Lung (tissue), 11 donors: ENCODE measurements at regions not wholly inside any gene's neighbourhood (a gene's known extent, or its start where the extent isn't known, plus 50 kb on each side); places are given as distances from the start of the nearest gene placed in this dataset.

Experiments used
- ATAC-seq: fragments of 200-7000 bp; cut with Tn5 transposase; one replicate; pipeline ENCODE4 v1.9.1; 2020; ENCODE audit warnings: moderate number of reproducible peaks; ENCODE audit not compliant: insufficient read depth, low FRiP score
- DNase-seq, 3 donors: peaks; one replicate each; pipeline ENCODE4 v3.0.0-alpha.2; 2013 to 2017
- H3K27ac ChIP-seq, 2 donors: one replicate each; pipeline ENCODE4 v1.5.1; 2013; ENCODE audit warnings: mild to moderate bottlenecking in 2 of 2, moderate library complexity in 2 of 2, control low read depth in 1 of 2, inconsistent platforms in 1 of 2, low read depth in 1 of 2, low read length in 1 of 2
- H3K27me3 ChIP-seq, 3 donors: one replicate each; pipeline ENCODE4 v1.5.1; 2013; ENCODE audit warnings: low read length in 2 of 3; ENCODE audit not compliant: control insufficient read depth in 3 of 3, insufficient read depth in 3 of 3
- H3K36me3 ChIP-seq, 4 donors: one replicate each; pipeline ENCODE4 v1.5.1; 2013; ENCODE audit warnings: low read length in 4 of 4, mild to moderate bottlenecking in 1 of 4, moderate library complexity in 1 of 4; ENCODE audit not compliant: control insufficient read depth in 4 of 4, insufficient read depth in 4 of 4
- H3K4me1 ChIP-seq, 5 donors: one replicate each; pipeline ENCODE4 v1.5.1; 2013; ENCODE audit warnings: low read length in 5 of 5, mild to moderate bottlenecking in 2 of 5, moderate library complexity in 1 of 5; ENCODE audit not compliant: control insufficient read depth in 5 of 5, insufficient read depth in 5 of 5
- H3K4me3 ChIP-seq: one replicate; pipeline ENCODE4 v1.5.1; 2013; ENCODE audit warnings: mild to moderate bottlenecking, control low read depth, moderate library complexity
- H3K9ac ChIP-seq, 2 donors: one replicate each; pipeline ENCODE4 v1.5.1; 2013; ENCODE audit warnings: low read length in 2 of 2, control low read depth in 1 of 2; ENCODE audit not compliant: insufficient read depth in 1 of 2
- H3K9me3 ChIP-seq, 4 donors: one replicate each; pipeline ENCODE4 v1.5.1; 2013; ENCODE audit warnings: low read length in 3 of 4, mild to moderate bottlenecking in 1 of 4, moderate library complexity in 1 of 4; ENCODE audit not compliant: control insufficient read depth in 4 of 4, insufficient read depth in 3 of 4
- WGBS, 2 donors: extraction: QIAGEN DNeasy Blood & Tissue Kit; methylation state at CpG; one replicate each; pipeline ENCODE4 v1.1.7; 2013; 5-methylcytosine and 5-hydroxymethylcytosine counted together
- TF ChIP-seq, protein P1 (sequence below): IDR thresholded peaks from 2 replicates; pipeline ENCODE4 v1.5.1; 2012; ENCODE audit warnings: mild to moderate bottlenecking; ENCODE audit errors: control extremely low read depth, extremely low read depth
- donor health status: control.
- donor health status: control.
- donor health status: Bipolar disorder and iron deficiency.
- donor health status: healthy.
- donor health status: DM: yes; HTN: yes; CAD: no.

DNA sequence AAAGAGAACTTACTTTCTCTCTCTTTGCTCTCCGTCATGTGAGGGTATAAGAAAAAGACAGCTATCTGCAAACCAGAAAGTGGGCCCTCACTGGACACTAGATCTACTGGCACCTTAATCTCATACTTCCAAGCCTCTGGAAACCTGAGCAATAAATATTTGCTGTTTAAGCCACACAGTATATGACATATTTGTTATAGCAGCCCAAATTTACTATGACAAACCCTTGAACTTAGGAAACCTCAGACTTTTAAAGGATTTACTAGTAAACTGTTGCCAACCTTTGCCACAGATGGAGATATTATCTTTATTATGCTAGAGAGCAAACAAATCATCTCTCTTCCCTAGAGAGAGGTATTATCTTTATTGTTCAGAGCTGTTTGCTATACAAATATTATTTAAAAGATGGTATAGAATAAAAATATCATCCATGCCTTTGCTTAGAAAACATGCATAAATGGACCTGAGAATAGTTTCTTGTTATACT lies 1446.1 kb downstream of the SLITRK1 start:
- no peak for ATAC-seq
- Histone ChIP-seq H3K9ac (no peak overlapping the region), H3K27ac (no peak overlapping the region), H3K27me3 (no peaks in the 10 kb centered on the region), H3K36me3 (no peaks in the 10 kb centered on the region), H3K9me3 (peaks cover 0 to 8% (median 3%) of the 10 kb centered on the region in 4 donors), H3K4me3 (no peak overlapping the region), H3K4me1 (no peaks in the 10 kb centered on the region)
- no peak for DNase-seq
- TF ChIP-seq, protein P1, sequence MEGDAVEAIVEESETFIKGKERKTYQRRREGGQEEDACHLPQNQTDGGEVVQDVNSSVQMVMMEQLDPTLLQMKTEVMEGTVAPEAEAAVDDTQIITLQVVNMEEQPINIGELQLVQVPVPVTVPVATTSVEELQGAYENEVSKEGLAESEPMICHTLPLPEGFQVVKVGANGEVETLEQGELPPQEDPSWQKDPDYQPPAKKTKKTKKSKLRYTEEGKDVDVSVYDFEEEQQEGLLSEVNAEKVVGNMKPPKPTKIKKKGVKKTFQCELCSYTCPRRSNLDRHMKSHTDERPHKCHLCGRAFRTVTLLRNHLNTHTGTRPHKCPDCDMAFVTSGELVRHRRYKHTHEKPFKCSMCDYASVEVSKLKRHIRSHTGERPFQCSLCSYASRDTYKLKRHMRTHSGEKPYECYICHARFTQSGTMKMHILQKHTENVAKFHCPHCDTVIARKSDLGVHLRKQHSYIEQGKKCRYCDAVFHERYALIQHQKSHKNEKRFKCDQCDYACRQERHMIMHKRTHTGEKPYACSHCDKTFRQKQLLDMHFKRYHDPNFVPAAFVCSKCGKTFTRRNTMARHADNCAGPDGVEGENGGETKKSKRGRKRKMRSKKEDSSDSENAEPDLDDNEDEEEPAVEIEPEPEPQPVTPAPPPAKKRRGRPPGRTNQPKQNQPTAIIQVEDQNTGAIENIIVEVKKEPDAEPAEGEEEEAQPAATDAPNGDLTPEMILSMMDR: no peak
- 91 to 93% methylated on average over 1 of the region's 1 CpG for WGBS, 2 donors

DNA sequence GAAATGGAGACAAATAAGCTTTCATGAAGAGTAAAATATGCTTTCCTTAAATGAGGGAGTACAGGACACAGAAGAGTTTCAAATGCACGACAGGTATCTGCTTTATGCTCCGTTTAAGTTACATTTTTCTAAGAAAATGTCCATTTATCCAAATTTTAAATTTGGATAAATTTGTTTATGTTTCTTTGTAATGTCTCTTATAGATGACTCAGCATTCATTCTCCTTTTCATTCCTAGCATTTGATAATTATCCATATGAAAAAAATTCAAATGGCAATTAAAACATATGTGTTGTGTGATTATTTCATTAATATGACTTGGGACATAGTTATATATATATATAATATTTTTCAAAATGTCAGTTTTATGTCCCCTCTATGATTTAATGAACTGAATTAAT lies 1449.3 kb downstream of the SLITRK1 start:
- ATAC-seq: no peak
- 85 to 88% methylated on average over 2 of the region's 2 CpGs for WGBS, 2 donors
- Histone ChIP-seq H3K4me3 (no peak overlapping the region), H3K4me1 (no peaks in the 10 kb centered on the region), H3K9me3 (peaks cover 0 to under 1% (median 0%) of the 10 kb centered on the region in 4 donors), H3K9ac (no peak overlapping the region), H3K36me3 (no peaks in the 10 kb centered on the region), H3K27me3 (no peaks in the 10 kb centered on the region), H3K27ac (no peak overlapping the region)
- TF ChIP-seq, protein P1: no peak
- DNase-seq: no peak

DNA sequence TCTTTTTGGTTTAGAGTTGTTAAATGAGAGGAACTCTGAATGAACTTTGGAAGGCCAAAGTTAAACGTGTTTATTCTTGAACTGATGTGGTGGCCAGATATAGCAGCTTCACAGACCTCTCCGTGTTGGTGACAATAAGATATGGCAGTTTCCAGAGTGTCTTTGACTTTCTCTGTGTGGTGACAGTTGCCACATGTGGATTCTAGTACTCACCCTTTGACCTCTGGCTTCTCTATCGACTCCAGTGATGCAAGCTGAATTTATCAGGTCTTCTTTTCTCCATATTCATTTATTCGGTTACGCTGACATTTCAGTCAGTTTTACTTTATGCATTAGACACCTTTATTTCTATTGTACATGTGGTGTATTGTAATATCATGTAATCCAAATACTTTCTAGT lies 1469.5 kb downstream of the SLITRK1 start:
- Histone ChIP-seq H3K27ac (no peak overlapping the region), H3K27me3 (no peaks in the 10 kb centered on the region), H3K9me3 (no peaks in the 10 kb centered on the region), H3K36me3 (no peaks in the 10 kb centered on the region), H3K4me3 (no peak overlapping the region), H3K9ac (no peak overlapping the region), H3K4me1 (no peaks in the 10 kb centered on the region)
- WGBS, 2 donors: 60 to 64% methylated on average over 5 of the region's 5 CpGs
- TF ChIP-seq, protein P1: no peak
- DNase-seq (peak in 1 of 3 donors; percentile 1), ATAC-seq (no peak)

GRCh38 chr13:82407321-82407720 lies 1475.0 kb downstream of the SLITRK1 start:
- Histone ChIP-seq H3K9ac (no peak overlapping the region), H3K4me1 (no peaks in the 10 kb centered on the region), H3K27ac (no peak overlapping the region), H3K9me3 (peaks cover 0 to 8% (median 2%) of the 10 kb centered on the region in 4 donors), H3K4me3 (no peak overlapping the region), H3K27me3 (no peaks in the 10 kb centered on the region), H3K36me3 (no peaks in the 10 kb centered on the region)
- WGBS, 2 donors: 88 to 91% methylated on average over 4 of the region's 4 CpGs
- no peak for ATAC-seq
- TF ChIP-seq, protein P1: no peak
- no peak for DNase-seq
